Body of pancreas (tissue), 4 donors: ENCODE measurements at regions not wholly inside any gene's neighbourhood (a gene's known extent, or its start where the extent isn't known, plus 50 kb on each side); places are given as distances from the start of the nearest gene placed in this dataset.

Experiments
- POLR2A ChIP-seq, 3 donors: fragments of 450-650 bp; IDR thresholded peaks; one replicate each; pipeline ENCODE4 v1.6.1; 2016; ENCODE audit warnings: antibody characterized with exemption in 3 of 3, mild to moderate bottlenecking in 2 of 3
- TF ChIP-seq, protein P1 (sequence below), 7 experiments: fragments of 450-650 bp in 4 of 7; fragments of 200-600 bp in 3 of 7; sonication (generic) in 3 of 7; IDR thresholded peaks; one replicate each; pipeline ENCODE4 v1.5.1; 2016 to 2019; ENCODE audit warnings: antibody characterized with exemption in 7 of 7

DNA sequence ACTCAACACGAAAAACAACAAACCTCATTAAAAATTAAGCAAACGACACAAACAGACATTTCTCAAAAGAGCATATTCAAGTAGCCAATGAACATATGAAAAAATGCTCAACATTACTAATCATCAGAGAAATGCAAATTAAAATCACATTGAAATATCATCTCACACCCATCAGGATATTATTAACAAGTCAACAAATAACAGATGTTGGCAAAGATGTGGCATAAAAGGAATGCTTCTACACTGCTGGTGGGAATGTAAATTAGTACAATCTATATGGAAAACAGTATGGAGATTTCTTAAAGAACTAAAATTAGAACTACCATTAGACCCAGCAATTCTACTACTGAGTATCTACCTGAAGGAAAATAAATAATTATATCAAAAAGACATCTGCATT, 182.2 kb downstream of the KITLG start:
- TF ChIP-seq, protein P1, sequence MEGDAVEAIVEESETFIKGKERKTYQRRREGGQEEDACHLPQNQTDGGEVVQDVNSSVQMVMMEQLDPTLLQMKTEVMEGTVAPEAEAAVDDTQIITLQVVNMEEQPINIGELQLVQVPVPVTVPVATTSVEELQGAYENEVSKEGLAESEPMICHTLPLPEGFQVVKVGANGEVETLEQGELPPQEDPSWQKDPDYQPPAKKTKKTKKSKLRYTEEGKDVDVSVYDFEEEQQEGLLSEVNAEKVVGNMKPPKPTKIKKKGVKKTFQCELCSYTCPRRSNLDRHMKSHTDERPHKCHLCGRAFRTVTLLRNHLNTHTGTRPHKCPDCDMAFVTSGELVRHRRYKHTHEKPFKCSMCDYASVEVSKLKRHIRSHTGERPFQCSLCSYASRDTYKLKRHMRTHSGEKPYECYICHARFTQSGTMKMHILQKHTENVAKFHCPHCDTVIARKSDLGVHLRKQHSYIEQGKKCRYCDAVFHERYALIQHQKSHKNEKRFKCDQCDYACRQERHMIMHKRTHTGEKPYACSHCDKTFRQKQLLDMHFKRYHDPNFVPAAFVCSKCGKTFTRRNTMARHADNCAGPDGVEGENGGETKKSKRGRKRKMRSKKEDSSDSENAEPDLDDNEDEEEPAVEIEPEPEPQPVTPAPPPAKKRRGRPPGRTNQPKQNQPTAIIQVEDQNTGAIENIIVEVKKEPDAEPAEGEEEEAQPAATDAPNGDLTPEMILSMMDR (IDR thresholded peaks at IDR 0.05), result no peak
- no peak for TF ChIP-seq POLR2A (IDR thresholded peaks at IDR 0.05)
